ENCODE measurements at regions not wholly inside any gene's neighbourhood (a gene's known extent, or its start where the extent isn't known, plus 50 kb on each side); places are given as distances from the start of the nearest gene placed in this dataset.
A peak's percentile ranks its signal among the peaks of the same experiment; 100 is the strongest.
"Not testable (repeated sequence)": the region's sequence is repeated elsewhere in the genome, so short reads cannot be mapped to it uniquely, and the experiment has no call there.

GRCh38 chr7:24436131-24436920 is 136.9 kb upstream of the PALS2 start:
- DNase-seq (ENCODE audit: low spot score): no peak

GRCh38 chr7:24438232-24438631 is 135.0 kb upstream of the PALS2 start:
- no peak for DNase-seq (ENCODE audit: low spot score)

GRCh38 chr7:24439104-24439503 is 134.1 kb upstream of the PALS2 start:
- DNase-seq (ENCODE audit: low spot score): not testable (repeated sequence)

DNA sequence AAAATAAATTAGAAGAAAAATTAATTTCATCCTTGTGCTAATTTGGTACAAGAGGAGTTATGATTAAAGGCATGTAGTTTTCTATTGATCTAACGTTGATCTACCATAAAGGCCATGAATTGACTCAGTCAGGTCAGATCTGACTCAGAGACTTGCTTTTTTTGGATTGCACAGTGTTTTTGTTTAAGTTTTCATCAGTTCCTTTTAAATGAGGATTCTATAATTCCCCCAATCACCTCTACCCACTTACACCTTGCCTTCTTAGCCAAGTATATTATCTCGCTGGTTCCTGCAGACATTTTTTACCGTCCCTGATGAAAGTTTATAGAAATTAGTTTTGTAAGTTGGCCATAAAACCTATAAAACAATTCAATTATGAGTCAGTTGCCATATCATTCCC is 132.4 kb upstream of the PALS2 start:
- no peak for DNase-seq (ENCODE audit: low spot score)

GRCh38 chr7:24441314-24442027 is 131.8 kb upstream of the PALS2 start:
- DNase-seq (ENCODE audit: low spot score): no peak

DNA sequence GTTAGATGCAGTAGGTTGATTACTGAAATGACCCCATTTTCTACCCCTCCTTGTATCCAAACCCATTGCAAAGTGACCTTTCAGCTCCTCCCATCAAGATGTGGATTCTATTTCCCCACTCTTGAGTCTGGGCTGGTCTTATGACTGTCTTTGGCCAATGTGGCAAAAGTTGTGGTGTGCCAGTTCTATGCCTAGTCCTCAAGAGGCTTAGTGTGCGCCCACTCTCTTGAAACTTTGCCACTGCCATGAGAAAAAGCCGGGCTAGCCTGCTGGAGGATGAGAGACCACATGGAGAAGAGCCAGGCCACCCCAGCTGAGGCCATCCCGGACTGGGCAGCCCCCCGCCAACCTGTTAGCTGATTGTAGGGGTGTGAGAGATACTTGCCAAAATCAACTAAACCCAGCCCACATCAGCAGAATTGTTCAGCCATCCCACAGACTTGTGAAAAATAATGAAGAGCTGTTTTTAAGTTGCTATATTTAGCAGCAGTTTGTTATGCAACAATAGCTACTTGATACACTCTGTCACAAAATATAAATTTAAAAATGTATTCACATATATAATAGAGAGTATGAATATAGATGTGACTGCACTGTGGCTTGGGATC is 131.0 kb upstream of the PALS2 start:
- DNase-seq (ENCODE audit: low spot score): no peak

DNA sequence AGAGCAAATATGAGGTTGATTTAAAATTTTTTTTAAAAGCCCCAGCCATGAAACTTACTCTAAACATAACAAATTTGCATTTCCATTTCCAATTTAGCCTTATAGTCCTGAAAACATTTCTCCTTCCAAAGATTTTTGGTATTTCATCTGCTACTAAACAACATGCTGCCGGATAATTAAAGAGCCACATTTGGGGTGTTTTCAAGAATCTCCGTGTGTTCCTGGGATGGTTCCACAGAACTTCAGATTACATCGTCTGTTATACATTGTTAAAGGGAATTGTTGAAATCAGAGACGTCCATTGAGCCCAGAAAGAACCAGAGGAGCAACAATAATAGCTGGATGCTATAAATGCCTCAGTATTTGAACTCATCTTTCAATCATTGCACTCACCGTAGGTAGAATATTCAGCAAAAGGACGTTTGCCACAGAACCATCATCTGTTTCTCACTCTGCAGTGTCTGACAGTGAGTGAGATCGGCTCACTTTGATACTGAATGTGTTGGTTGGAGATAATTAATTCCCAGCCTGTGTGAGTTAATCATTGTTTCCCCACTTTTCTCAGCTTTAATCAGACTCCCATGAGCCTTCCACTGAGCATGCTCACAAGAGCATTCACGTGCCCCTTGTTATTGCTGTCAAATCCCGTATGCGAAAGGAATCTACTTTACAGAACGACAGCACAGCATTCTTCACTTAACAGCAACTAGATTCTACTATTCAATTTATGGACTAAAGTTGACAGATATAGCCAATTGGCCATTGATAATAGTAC is 128.4 kb upstream of the PALS2 start:
- DNase-seq (ENCODE audit: low spot score): no peak

GRCh38 chr7:24448038-24448437 is 125.2 kb upstream of the PALS2 start:
- no peak for DNase-seq (ENCODE audit: low spot score)

DNA sequence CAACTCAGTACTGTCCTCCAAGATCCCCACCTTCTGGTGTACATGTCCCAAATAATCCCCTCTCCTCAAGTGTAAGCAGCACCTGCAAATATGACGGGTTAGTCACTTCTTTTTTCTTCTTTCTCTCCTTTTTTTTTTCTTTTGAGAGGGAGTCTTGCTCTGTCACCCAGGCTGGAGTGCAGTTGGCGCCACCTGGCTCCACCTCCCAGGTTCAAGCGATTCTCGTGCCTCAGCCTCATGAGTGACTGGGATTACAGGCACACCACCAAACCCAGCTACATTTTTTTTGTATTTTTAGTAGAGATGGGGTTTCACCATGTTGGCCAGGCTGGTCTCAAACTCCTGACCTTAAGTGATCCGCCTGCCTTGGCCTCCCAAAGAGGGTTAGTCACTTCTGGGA is 123.8 kb upstream of the PALS2 start:
- DNase-seq (ENCODE audit: low spot score): not testable (repeated sequence)

GRCh38 chr7:24455813-24456525 is 117.3 kb upstream of the PALS2 start:
- DNase-seq (ENCODE audit: low spot score): peak; percentile 8

GRCh38 chr7:24456526-24457218 is 116.6 kb upstream of the PALS2 start:
- no peak for DNase-seq (ENCODE audit: low spot score)

DNA sequence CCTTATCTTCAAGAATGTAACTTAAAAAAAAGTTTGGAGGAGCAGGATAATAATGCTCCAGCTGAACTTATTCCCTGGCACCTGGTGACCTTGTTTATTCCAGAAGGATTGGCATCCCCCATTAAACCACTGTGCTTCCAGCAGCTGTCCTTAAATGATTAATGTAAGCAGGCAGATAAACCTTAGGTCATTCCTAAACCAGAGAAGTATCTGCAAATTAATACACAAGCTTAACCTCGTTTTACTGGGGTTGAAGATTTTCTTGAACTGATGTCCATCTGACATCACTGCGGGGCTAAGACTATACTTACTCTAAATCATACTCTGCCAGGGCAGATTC is 116.1 kb upstream of the PALS2 start:
- DNase-seq (ENCODE audit: low spot score): no peak

DNA sequence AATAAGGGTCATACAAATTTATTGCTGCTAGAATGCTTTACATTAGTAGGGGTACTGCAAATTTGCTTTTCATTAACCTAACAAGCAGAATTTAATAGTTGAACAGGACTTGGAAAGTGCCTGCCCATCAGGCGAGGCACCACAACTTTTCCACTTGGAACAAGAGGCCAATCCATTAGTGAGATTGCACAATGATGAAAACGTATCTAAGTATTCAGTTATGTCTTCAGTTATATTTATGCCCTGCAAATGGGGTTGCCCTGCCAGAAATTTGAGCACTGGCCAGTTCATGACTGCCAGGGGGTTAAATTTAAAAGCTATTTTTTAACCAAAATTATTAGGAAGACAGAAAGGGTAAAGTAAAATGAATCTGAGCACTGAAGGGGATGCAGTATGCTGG is 111.1 kb upstream of the PALS2 start:
- DNase-seq (ENCODE audit: low spot score): no peak

DNA sequence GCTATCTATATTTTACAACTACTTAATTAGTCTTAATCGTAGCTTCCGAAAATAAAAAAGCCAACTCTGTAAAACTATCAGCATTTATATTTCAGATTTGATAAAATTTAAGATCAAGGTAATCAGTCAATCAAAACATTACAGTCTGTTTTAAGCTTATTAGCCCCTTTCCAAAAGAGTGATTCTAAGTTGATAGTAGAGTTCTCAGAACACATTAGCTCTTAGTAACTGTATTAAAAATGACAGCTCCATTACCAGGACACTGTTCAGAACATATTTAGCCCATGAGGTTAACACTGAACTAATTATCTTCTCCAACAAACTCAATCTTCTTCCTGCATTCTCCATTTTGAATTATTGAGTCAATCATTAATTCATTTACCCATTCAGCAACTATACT is 110.3 kb upstream of the PALS2 start:
- no peak for DNase-seq (ENCODE audit: low spot score)

DNA sequence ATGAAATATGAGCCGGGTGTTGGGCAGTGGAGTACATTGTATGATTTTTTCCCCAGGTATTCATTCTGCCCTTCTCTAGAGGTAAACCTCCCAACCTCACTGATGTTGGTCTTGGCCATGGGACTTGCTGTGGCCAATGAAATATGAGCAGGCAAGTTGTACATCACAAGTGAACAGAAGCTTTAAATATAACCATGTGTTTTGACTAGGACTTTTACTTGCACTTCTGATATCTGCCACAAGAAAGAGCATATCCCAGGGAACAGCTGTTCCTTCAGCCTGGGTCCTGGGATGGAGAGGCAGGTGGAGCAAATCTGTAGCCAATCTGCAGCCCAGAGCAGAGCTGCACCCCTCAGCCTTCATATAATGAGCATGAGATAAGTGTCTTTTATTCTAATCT is 109.8 kb upstream of the PALS2 start:
- no peak for DNase-seq (ENCODE audit: low spot score)

GRCh38 chr7:24464861-24465260 is 108.4 kb upstream of the PALS2 start:
- DNase-seq (ENCODE audit: low spot score): no peak

- no peak for DNase-seq (ENCODE audit: low spot score)
These were observed 107.0 kb upstream of the PALS2 start for GRCh38 chr7:24466168-24466768.

- DNase-seq (ENCODE audit: low spot score): no peak
These were observed 104.1 kb upstream of the PALS2 start for GRCh38 chr7:24469118-24469517.

DNA sequence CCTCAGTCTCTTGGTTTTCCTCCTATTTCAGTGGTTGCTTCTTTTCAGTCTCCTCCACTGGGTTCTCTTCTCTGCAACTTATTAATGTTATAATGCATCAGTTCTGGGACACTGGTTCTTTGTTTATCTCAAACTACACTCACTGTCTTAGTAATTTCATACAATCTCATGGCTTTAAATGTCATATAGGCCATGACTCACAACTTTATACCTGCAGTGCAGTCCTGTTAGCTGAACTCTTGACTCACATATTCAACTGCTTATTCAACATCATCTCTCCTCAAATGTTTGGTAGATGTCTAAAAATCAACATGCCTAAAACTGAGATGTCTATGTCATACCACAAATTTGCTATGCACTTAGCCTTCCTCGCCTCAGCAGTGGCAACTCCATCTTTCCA is 101.2 kb upstream of the PALS2 start:
- no peak for DNase-seq (ENCODE audit: low spot score)

DNA sequence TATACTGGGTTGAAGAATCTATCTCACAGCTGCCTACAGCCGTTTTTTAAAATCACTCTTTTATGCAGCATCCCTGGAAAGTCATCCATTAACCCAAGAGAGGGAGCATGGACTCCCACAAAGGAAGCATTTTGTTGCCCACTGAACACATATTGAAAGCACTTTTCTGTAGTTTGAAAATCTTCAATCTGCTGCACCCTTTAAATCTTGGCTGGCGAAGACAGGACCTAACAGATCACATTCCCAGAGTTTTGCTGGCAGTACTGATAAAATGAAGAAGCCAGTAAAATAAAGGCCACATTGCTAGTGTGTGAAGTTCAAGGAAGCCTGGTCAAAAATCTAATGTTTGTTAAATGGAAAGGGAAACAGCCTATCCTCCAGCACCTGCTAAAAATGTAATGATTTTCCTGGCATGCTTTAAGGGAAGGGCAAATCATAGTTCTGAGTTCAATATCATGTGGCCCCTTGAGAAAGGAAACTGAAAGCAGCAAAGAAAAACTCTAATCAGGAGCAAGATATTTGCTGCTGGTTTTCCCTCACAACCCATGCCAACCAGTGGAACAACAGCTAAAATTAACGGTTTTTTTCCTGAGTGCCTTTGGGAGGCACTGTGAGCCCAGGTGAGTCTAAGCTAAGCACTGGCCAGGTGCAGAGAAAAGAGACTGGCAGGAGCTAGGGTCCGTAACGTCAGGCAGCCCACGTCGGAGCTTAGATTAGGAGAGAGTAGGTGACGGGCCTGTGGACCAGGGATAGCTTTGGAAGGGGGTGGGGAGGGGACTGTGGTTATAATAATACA is 97.9 kb upstream of the PALS2 start:
- no peak for DNase-seq (ENCODE audit: low spot score)

Data from germinal center (tissue), 1 donor.